Activated CD4-positive, alpha-beta T cell treated with anti-CD3 and anti-CD28 coated beads, Interleukin-2, Interleukin-6, amounts not matched to agents 100 ng/mL and 50 ng/mL, durations not matched to agents 16 hours and 8 hours (primary cell): ENCODE measurements at regions not wholly inside any gene's neighbourhood (a gene's known extent, or its start where the extent isn't known, plus 50 kb on each side); places are given as distances from the start of the nearest gene placed in this dataset.

ENCODE experiments used
- DNase-seq: peaks from one replicate; pipeline ENCODE4 v3.0.0-alpha.2; 2020

DNA sequence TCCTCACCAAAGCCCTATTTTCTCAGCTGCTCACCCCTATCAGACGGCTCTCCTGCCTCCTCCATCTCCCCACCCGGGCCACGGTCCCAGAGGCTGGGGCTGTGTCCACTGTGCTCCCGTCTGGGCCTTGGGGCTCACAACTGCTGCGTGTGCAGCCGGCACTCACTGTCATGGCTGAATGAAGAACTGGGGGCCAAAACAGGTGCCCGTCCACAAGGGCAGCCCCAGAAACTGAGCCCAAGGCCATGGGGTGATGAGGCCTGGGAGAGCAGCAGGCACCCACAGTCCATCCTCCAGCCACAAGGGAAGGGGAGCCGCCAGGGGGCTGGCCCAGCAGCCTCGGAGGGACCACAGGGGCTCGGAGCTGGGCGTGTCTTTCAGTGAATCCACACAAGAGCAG is 159.5 kb downstream of the DLL1 start:
- DNase-seq = no peak

DNA sequence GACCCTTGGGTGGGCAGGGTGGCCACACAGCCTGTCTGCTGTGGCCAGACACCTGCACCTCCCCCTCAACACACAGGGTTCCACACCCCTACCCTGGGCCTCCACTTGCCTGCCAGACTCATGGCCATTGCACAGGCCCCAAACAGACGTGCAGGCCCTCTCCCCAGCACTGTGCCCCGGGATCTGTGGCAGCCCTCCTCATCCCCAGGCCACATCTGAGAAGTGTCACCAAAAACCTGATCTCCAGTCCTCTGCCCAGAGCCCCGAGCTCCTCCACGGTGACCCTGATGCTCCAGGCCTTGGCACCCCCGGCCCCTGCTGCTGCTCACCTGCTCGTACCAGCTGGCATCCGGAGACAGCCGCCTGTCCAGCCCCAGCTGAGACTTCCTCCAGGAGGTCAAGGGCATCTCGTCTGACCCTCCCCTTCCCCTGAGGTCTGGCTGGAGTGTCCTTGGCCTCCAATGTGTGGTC is 160.1 kb downstream of the DLL1 start:
- DNase-seq = no peak

DNA sequence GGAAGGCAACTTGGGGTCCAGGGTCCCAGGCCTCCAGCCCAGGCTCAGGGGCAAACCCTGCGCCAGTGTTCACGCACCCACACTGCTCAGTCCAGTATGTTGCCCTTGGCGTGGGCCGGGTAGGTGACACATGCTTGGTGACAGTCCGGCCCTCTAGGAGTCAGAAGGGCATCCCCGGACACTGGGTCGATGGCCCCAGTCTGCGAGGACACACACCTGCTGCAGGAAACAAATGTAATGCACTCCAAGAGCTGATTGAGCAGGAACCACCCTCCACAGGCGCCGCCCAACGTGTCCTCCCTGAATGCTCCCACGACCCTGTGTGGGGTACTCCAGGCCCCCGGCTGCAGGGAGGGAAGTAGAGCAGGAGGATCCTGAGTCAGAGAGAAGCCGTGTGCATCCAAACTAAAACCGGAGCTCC is 160.7 kb downstream of the DLL1 start:
- no peak for DNase-seq

DNA sequence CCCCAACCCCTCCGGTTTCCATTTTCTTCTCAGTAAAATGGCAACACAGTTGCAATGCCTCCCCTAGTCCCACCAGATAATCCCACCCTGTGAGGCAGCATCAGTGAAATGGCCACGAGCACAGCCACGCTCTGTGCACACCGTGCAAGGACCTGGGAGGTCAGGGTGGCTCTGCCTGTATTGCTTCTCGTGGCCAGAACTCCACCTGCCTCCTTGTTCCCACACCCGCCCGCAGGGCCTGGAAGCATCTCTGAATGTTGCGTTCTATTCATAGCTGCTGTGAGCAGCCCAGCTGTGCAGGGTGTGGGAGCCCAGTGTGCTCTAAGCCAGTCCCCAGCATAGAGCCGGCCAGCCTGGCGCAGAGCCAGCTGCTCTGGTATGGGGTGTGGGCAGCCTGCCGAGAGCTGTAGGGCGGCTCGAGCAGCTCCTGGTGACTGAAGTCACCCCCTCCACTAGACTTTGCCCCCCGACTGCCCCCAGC is 161.1 kb downstream of the DLL1 start:
- no peak for DNase-seq

DNA sequence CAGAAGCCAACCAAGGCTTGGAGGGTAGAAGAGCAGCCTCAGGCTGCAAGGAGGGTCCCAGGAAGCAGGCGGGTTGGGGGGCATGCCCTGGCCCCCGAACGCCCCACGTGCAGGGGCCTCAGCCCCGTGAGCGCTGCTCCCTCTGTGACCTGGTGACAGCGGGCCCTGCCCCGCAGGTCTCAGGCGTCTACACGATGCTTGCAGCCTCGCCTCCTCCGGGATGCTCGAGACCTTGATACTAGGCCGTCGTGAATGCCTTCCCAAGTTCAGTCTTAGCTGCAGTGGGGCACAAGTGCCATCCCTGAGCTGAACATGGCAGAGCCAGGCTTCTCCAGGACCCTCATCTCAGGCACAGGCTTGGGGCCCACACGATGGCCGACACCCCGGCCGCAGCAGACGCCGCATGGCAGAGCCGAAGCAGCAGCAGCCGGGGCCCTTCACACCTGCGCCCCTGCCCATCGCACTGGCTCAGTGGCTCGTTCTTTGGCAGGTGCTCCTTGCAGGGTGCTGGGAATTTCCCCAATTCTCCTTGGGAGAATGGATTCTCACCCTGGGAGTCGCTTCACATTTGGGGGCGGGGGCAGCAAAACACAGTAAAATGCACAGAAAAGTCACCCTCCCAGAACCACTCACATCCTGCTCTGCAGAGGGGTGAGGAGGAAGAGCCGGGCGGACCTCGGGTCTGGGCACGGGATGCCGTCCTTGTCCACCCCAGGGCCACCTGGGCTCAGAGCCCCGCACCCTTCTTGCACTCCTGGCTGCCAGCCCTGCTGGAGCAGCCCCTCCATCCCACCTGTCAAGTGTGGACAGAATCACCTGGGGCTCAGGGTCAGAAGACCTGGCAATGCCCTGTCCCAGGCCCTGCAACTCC is 161.8 kb downstream of the DLL1 start:
- DNase-seq = no peak

DNA sequence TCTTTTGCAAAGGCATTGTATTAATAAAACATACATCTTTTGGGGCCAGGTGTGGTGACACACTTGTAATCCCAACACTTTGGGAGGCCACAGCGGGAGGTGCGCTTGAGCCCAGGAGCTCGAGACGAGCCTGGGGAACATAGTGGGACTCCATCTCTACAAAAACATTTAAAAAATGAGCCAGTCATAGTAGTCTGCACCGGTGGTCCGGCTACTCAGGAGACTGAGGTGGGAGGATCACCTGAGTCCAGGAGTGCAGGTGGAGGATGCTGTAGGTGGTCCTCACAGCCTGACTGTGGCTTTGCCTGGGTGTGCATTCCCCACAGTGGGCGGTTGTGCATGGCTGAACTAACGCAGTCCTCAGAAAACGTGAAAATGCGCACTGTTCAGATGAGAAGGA is 162.5 kb downstream of the DLL1 start:
- no peak for DNase-seq

DNA sequence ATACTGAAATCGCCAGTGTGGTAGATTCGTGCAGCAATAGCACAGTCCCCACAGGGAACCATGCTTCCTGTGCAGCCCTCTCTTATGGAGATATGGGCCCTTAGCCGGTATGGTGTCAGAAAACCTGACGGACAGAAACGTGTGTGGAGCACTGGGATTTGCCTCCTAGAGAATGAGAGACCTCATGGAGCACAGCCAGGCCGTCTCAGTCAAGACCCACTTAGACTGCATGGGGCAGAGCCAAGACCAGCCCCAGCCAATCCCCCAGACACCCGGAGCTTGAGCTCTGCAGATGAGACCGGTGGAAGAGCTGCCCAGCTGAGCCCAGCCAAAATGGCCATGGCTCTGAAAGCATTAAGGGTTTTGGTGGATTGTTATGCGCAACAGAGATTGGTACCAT is 163.7 kb downstream of the DLL1 start:
- DNase-seq = no peak

DNA sequence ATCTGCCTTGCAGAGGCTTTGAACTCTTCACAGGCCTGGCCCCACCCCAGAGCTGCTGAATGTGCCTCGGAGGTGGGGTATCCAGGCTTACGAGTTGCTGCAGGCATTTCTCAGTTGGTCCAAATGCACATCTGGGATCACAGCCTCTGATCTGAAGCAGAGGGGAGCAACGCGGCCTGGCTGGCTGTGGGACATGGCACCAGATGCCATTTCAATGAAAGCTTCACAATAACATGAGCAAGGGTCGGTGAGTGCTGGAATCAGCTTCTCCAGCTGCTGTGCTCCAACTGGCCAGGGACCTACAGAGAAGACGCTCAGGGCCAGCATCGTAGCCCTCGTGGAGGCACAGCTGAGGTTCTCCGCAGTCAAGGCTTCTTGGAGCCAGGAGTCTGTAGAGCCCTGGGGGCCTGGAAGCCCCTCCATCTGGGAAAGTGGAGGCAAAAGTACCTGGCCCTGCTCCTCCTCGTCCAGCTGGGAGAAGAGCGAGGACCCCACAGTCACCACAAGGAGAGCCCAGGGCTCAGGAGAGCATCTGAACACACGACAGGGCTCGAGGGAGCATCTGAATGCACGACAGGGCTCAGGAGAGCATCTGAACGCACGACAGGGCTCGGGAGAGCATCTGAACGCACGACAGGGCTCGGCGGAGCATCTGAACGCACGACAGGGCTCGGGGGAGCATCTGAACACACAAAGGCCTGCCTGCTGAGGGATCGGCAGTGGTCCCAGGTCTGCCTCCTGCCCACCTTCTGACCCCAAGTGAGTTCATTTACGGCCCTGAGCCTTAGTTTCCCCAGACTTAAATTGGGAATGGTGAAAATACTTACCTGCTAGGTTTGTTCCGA is 165.2 kb downstream of the DLL1 start:
- DNase-seq = no peak

DNA sequence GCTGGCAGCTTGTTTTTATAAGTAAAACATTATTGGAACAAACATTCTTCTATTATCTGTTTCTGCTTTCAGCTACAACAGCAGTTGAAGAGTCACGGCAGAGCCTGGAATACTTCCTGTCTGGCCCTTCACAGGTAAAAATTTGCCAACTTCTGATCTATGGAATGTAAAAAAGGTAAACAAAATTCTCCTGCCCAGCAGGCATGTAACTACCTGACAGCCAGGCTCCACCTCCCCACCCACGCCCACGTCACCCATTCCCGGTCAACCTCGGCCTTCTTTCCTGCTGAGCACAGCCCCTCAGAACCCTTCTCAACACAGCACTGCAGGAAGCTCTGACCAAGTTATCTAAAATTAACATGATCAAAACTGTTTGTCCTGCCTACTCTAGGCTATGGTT is 166.0 kb downstream of the DLL1 start:
- DNase-seq = no peak

DNA sequence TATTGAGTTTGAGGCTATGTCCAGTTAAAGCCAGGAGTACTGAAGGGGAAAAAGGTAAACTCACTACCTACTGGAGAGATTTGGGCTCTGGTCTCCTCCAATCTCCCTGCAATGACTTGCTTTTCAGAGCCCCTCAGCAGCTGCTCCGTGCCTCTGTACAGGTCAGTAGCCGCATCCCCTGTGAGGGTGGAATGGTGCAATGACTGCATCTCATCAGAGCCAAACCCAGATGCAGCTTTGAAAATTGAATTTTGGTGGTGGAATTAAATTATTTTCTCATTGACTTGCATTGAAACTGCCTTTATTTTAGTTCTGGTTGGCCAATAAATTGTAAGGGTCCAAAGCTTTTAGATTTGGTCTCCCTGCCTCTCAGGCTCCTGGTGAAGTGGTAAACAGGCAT is 166.7 kb downstream of the DLL1 start:
- DNase-seq = no peak

DNA sequence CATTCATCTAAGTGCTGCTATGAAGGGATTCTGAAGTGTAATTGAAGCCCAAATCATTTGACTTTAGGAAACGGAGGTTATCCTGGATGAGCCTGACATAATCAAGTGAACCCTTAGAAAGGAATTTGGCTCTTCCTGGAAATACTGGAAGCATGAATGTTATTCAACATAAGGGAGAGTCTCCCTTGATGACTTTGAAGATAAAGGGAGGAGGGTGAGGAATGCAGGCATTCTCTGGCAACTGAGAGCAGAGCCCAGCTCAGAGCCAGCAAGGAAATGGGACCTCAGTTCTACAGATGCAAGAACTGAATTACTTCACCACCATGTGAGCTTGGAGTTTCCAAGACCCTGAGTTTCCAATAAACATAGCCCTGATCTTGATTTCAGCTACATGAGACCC is 168.2 kb downstream of the DLL1 start:
- no peak for DNase-seq

DNA sequence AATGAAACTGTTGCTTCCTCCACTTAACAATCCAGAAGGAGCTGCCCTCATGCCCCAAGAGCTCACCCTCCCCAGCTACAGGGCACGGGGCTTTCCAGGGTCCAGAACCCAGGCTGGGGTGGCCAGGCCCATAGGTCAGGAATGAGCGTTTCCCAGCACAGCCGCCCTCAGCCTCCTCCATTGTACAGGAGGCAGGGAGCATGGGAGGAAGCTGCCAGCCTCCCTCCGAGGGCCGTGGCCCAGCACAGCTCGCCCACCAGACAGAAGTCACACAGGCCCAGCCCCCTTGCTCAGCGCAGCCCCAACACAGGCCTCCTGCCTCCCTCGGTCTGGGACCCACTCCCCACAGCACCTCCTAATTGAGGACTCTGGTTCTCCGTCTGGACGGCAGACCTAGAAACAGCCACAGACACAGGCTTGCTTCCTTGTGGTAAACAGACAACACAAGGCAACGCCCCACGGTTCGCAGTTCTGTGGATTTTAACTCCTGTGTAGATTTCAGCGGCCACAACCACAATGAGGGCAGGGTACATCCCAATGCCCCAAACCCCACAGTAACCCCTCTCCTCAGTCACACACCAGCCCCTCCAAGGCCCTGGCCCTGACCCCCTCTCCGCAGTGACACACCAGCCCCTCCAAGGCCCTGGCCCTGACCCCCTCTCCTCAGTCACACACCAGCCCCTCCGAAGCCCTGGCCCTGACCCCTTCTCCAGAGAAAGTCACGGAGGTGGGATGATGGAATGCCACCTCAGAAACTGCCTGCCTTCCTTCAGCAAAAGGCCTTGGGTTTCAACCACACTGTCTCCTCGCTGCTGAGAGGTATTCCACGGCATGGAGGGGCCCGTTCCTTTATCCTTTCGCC is 173.5 kb downstream of the DLL1 start:
- DNase-seq = no peak

DNA sequence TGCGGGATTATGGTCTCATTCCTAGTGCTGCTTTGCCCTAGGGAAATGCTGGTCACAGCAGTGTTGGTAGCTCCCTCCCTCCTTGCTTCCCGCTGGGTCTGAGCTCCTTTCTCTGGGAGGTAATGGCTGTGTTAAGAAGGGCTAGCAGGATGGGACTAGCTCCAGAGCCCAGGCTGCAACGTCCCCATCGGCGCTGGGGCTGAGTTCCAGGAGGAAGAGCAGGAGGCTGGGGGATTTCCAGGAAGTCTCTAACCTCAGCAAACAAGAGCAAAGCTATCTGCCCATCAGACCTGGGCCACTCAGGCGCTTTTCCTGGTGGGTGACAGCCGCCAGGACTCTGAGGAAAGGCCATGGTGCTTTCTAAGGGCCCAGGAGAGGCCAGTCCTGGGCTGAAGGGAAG is 174.2 kb downstream of the DLL1 start:
- no peak for DNase-seq

DNA sequence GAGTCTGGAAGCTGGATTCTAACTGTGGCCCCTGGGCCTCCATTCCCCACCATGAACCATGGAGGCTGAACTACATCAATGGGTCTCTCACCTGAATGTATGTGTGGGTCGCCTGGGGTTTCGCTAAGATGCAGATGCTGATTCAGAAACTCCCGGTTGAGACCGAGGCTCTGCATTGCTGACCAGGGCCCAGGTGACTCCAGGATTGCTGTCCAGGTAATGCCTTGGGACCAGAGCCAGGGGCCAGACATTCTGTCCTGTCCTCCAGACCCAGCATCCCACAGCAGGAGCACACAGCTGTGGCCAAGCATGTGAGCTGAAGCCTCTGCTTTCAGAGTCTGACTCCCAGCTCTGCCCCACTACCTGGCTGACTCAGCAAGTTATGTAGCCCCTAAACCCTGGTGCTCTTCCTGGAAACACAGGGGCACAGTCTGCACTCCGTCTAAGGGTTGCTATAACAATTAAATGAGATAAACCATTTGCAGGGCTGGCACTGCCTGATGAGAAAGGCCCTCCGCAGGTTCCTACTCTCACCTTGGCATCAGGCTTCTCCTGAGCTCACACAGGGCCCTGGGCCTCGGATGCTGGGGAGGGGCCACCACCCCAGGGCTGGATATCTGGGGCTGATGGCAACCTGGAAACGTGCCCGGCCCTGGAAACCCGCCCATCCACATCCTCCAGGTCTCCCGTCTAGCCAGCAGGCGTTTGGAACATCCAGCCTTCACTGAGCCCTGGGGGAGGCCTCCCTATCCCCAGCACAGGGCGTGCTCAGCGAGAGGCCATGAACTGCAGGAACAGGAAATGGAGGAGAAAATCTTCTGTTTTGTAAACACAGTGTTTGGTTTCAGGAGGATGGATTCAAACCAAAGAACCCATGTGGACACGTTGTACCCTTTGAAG is 175.7 kb downstream of the DLL1 start:
- no peak for DNase-seq

DNA sequence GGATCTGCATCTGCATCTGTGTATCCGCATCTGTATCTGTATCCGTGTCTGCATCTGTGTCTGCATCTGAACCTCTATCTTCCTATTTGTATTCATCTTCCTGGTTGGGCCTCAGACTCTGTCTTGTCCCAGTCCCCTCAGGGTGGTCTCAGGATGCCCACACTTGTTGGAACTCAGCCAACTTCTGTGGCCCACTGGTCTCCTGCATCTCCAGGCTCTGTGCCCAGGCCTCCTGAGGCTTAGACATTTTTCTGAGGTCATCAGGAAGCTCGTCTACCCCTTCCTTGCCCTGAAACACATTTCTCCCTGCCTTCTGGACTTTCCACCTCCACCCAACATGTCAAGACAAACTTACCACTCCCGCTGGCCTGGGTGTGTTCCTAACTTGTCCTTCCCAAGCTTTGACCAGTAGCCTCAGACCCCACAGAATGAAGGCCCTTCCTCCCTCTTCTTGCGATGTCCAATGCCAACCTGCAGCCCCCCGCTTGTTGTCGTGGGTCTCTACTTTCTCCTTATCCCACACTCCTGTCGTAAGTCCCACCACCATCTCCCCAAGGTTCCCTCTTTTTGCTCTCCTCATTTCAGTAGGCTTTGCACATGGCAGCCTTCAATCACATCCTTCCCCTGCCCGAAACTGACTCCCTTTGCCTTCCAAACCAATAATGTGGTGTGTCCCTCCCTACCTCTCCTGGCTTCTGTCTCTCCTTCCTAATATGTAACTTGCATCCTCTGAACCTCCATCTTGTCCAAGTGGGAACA is 176.5 kb downstream of the DLL1 start:
- no peak for DNase-seq

DNA sequence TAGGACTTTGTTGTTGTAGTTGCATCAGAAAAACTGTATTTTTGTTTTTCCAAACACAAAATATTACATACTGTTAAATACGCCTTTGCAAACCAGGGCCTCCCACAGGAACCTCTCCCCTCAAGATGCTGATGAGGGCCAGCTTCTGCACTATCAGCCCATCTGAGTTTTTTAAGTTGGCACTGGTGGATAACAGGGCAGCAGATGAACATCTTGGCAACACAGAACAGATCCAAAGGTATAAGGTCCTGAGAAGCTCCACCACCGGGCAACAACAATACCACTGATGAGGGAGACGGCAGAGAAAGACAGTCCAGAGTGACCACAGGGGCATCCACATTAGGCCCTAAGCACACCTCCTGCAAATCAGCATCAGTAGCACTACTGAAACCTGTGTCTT is 177.7 kb downstream of the DLL1 start:
- DNase-seq = no peak

DNA sequence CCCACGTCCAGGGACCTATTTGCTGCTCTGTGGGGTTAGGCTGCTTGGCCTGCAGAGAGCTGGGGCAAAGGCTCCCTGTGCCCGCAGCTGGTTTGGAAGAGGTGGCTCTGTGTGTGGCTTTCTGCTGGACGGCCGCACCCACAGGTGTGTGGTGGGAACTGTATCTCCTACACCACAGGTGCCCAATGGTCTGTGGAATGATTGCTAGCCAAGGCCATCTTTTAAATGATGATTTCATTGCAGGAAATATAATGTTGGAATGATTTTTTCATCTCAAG is 178.4 kb downstream of the DLL1 start:
- DNase-seq = no peak

DNA sequence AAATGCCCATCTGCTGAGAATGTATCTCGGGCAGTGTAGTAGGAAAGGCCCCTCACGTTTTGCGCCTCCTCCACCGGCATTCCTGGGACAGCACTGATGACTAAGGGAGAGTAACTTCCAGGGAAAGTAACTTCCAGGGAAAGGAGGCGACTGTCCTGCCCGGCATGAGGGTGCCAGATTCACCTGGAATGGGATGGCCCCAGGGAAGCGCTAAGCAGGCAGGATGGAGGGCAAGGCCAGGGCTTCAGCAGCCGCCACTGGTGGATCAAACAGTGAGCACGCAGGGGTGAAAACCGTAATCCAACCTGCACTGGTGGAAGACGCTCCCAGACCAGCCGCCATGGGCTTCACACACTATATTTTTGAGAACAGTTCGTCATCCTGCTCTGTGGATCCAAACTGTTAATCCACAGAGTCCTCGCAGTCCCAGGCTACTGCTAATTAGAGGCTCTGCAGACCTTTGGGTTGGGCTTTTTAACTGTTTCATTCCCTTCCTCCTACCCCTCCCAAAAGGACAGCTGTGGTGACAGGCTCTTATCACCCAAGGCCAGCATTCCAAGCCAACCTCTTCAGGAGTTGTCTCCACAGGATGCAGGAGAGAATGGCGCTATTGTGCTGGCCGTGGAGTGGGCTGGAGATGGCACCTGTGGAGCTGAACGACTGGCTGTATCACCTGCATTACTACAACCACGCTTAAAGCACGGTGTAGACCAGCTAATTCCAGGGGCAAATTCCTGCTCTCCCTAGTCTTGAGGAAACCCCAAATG is 178.9 kb downstream of the DLL1 start:
- DNase-seq = no peak

DNA sequence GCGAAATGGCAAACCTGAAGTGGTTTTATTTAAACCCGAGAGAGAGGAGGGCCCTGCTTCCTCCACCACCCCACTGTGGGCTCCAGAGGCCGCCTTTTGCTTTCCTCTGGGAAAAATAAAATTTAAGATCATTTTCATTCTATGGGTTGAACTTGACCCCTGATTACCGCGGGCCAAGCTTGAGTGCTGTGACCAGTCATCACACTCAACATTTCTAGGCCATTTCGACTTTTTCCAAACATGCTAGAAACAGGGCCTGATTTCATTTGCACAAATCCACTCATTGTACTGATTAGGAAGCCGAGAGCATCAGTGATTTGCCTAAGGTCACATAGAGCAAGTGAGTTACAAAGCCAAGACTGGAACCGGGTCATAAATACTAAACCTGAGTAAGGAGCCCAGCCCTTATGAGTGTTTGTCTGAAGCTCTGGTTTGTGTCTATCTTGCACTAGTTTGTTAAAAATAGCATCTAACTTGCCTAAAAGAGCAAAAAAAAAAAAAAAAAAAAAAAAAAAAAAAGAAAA is 179.7 kb downstream of the DLL1 start:
- DNase-seq = no peak
